Keratinocyte (primary cell): ENCODE measurements at regions not wholly inside any gene's neighbourhood (a gene's known extent, or its start where the extent isn't known, plus 50 kb on each side); places are given as distances from the start of the nearest gene placed in this dataset.

Experiments used
- DNase-seq: peaks from one replicate; pipeline ENCODE4 v3.0.0-alpha.2; 2011; ENCODE audit warnings: low read depth, missing footprints, low spot score
- FAIRE-seq: peaks from 2 replicates; lab custom pipeline; 2011; peaks lifted over from hg19 to GRCh38; lab: Jason Lieb, UNC
- H2AFZ ChIP-seq: 2 replicates; pipeline ENCODE4 v1.6.0; 2012; ENCODE audit warnings: low read length, control low read depth, inconsistent platforms; ENCODE audit not compliant: control insufficient read depth
- H3K27ac ChIP-seq: 2 replicates; pipeline ENCODE4 v1.5.1; 2011; ENCODE audit warnings: low read length; ENCODE audit not compliant: control insufficient read depth, insufficient read depth
- H3K27me3 ChIP-seq: 3 replicates; pipeline ENCODE4 v1.6.0; 2011; ENCODE audit warnings: low read length; ENCODE audit not compliant: control insufficient read depth, insufficient read depth; ENCODE audit errors: extremely low read depth
- H3K36me3 ChIP-seq, 2 experiments: 2 replicates in 1 of 2; 3 replicates in 1 of 2; pipeline ENCODE4 v1.5.1; 2011; ENCODE audit warnings: low read length in 2 of 2, mild to moderate bottlenecking in 1 of 2; ENCODE audit not compliant: control insufficient read depth in 2 of 2, insufficient read depth in 2 of 2; ENCODE audit errors: extremely low read depth in 1 of 2
- H3K4me1 ChIP-seq: 3 replicates; pipeline ENCODE4 v1.5.1; 2011; ENCODE audit warnings: low read length; ENCODE audit not compliant: control insufficient read depth, insufficient read depth; ENCODE audit errors: extremely low read depth
- H3K4me2 ChIP-seq: 3 replicates; pipeline ENCODE4 v1.6.0; 2011; ENCODE audit warnings: low read depth, low read length; ENCODE audit not compliant: control insufficient read depth, insufficient read depth; ENCODE audit errors: extremely low read depth
- H3K4me3 ChIP-seq, 3 experiments: fragments of 200-600 bp in 1 of 3; sonication (generic) in 1 of 3; 2 replicates in 2 of 3; 3 replicates in 1 of 3; pipeline ENCODE4 v1.5.1; 2011 to 2016; ENCODE audit warnings: low read length in 3 of 3, mild to moderate bottlenecking in 3 of 3, control low read depth in 2 of 3, inconsistent platforms in 1 of 3, low read depth in 1 of 3, mixed read lengths in 1 of 3, mixed run types in 1 of 3, moderate library complexity in 1 of 3; ENCODE audit not compliant: control insufficient read depth in 2 of 3, insufficient read depth in 2 of 3; ENCODE audit errors: extremely low read depth in 1 of 3
- H3K79me2 ChIP-seq: 2 replicates; pipeline ENCODE4 v1.6.0; 2012; ENCODE audit warnings: low read length; ENCODE audit not compliant: control insufficient read depth, insufficient read depth
- H3K9ac ChIP-seq: 3 replicates; pipeline ENCODE4 v1.6.0; 2011; ENCODE audit warnings: low read length; ENCODE audit not compliant: control insufficient read depth, insufficient read depth; ENCODE audit errors: extremely low read depth
- H3K9me1 ChIP-seq: 3 replicates; pipeline ENCODE4 v1.6.0; 2011; ENCODE audit warnings: low read length; ENCODE audit not compliant: control insufficient read depth, insufficient read depth; ENCODE audit errors: extremely low read depth
- H3K9me3 ChIP-seq: 2 replicates; pipeline ENCODE4 v1.5.1; 2012; ENCODE audit warnings: low read depth, low read length; ENCODE audit not compliant: control insufficient read depth
- H4K20me1 ChIP-seq: 3 replicates; pipeline ENCODE4 v1.6.0; 2011; ENCODE audit warnings: low read length; ENCODE audit not compliant: control insufficient read depth, insufficient read depth; ENCODE audit errors: extremely low read depth
- CTCF ChIP-seq, 3 experiments: IDR thresholded peaks in 1 of 3; conservative IDR thresholded peaks in 1 of 3; optimal IDR thresholded peaks in 1 of 3; 2 replicates in 2 of 3; 3 replicates in 1 of 3; pipeline versions ENCODE3 to v1.5.1; 2011; ENCODE audit warnings: low read length in 3 of 3, mild to moderate bottlenecking in 3 of 3, moderate library complexity in 2 of 3, control low read depth in 1 of 3, inconsistent platforms in 1 of 3; ENCODE audit not compliant: insufficient read depth in 2 of 3; ENCODE audit errors: extremely low read depth in 1 of 3
- EZH2 ChIP-seq: IDR thresholded peaks from one replicate; pipeline ENCODE4 v1.6.1; 2012; ENCODE audit warnings: inconsistent platforms, mild to moderate bottlenecking, low read length, moderate library complexity
- dilution Hi-C: fragments of 300-500 bp; cut with MboI; formaldehyde crosslinking; loops from one replicate; pipeline ENCODE4 v1.7.0; 2020; ENCODE audit warnings: low sequenced_read_pairs; ENCODE audit not compliant: extremely low pct_ligation_motif_present

- Histone ChIP-seq H2AFZ (no peak overlapping the region), H3K79me2 (no peaks in the 10 kb centered on the region), H3K4me2 (no peak overlapping the region), H3K4me1 (no peaks in the 10 kb centered on the region), H3K4me3 (no peak overlapping the region), H3K27me3 (no peaks in the 10 kb centered on the region), H3K9me3 (no peaks in the 10 kb centered on the region), H3K27ac (no peak overlapping the region), H3K9ac (no peak overlapping the region), H3K36me3 (no peaks in the 10 kb centered on the region), H4K20me1 (no peaks in the 10 kb centered on the region), H3K9me1 (no peaks in the 10 kb centered on the region)
- dilution Hi-C loops = no loop called here
- TF ChIP-seq EZH2 = no peak
- TF ChIP-seq CTCF (optimal IDR thresholded peaks at IDR 0.05 in 1 of 3, IDR thresholded peaks at IDR 0.05 in 1 of 3, conservative IDR thresholded peaks at IDR 0.05 in 1 of 3; ENCODE audit: extremely low read depth in 1 of 3, insufficient read depth in 2 of 3, low read length in 3 of 3) = no peak
- DNase-seq (no peak), FAIRE-seq (no peak)
Measured at GRCh38 chr2:192645811-192646598, 451.3 kb upstream of the TMEFF2 start.

GRCh38 chr2:192634557-192634956, 439.8 kb upstream of the TMEFF2 start:
- no peaks in the 10 kb centered on the region for H4K20me1 ChIP-seq
- FAIRE-seq (no peak), DNase-seq (no peak)
- dilution Hi-C loops = no loop called here
- H3K27me3 ChIP-seq = no peaks in the 10 kb centered on the region
- no peak overlapping the region for H3K27ac ChIP-seq
- H3K4me3 ChIP-seq = no peak overlapping the region
- H2AFZ ChIP-seq = no peak overlapping the region
- H3K9ac ChIP-seq = no peak overlapping the region
- no peaks in the 10 kb centered on the region for H3K79me2 ChIP-seq
- H3K9me3 ChIP-seq = no peaks in the 10 kb centered on the region
- TF ChIP-seq CTCF (optimal IDR thresholded peaks at IDR 0.05 in 1 of 3, IDR thresholded peaks at IDR 0.05 in 1 of 3, conservative IDR thresholded peaks at IDR 0.05 in 1 of 3; ENCODE audit: extremely low read depth in 1 of 3, insufficient read depth in 2 of 3, low read length in 3 of 3) (no peak), EZH2 (no peak)
- no peaks in the 10 kb centered on the region for H3K9me1 ChIP-seq
- no peaks in the 10 kb centered on the region for H3K36me3 ChIP-seq
- no peak overlapping the region for H3K4me2 ChIP-seq
- no peaks in the 10 kb centered on the region for H3K4me1 ChIP-seq
